SH-SY5Y (cell line): ENCODE measurements at regions not wholly inside any gene's neighbourhood (a gene's known extent, or its start where the extent isn't known, plus 50 kb on each side); places are given as distances from the start of the nearest gene placed in this dataset.

Source experiments
- GATA2 ChIP-seq: IDR thresholded peaks from 2 replicates; pipeline ENCODE4 v1.6.1; 2011; ENCODE audit warnings: mild to moderate bottlenecking, low read depth, low read length
- GATA3 ChIP-seq: IDR thresholded peaks from 2 replicates; pipeline ENCODE4 v1.6.1; 2011; ENCODE audit warnings: low read depth, mild to moderate bottlenecking, low read length, moderate library complexity

DNA sequence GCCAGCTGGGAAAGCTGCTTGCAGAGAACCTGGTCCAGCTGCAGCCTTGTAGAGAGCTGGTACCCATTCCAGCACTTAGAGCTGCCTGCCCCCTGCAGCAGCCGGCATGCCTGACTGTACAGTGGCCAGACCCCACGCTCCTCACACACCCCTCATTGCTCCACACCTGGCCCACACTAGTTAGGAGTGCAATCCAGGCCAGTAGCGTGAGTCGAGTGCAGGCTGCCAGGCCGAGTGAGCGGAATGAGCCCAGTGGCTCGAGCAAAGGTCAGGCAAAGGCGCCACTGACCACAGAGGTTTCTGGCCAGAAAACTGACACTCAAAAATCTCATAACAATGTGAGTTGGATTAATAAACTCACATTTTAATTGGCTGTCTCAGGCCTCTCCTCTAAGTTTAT is 921.7 kb upstream of the KCND2 start:
- TF ChIP-seq GATA2 = no peak
- TF ChIP-seq GATA3 = no peak
